GM23248 (cell line): ENCODE measurements at regions not wholly inside any gene's neighbourhood (a gene's known extent, or its start where the extent isn't known, plus 50 kb on each side); places are given as distances from the start of the nearest gene placed in this dataset.

Experiments used
- DNase-seq: peaks from one replicate; pipeline ENCODE4 v3.0.0-alpha.2; 2015
- H2AFZ ChIP-seq: fragments of 200-600 bp; sonication (generic); 2 replicates; pipeline ENCODE4 v1.6.1; 2016; ENCODE audit warnings: antibody characterized with exemption
- H3F3A ChIP-seq: fragments of 200-600 bp; sonication (generic); 2 replicates; pipeline ENCODE4 v1.6.1; 2016; ENCODE audit warnings: mild to moderate bottlenecking, antibody characterized with exemption, mixed run types; ENCODE audit not compliant: insufficient read depth
- H3K27ac ChIP-seq: fragments of 200-600 bp; sonication (generic); 2 replicates; pipeline ENCODE4 v1.5.1; 2016; ENCODE audit warnings: mild to moderate bottlenecking
- H3K27me3 ChIP-seq: fragments of 200-600 bp; sonication (generic); replicated peaks from 2 replicates; pipeline ENCODE4 v1.6.1; 2016; ENCODE audit warnings: mild to moderate bottlenecking; ENCODE audit not compliant: insufficient read depth
- H3K36me3 ChIP-seq: fragments of 200-600 bp; sonication (generic); 2 replicates; pipeline ENCODE4 v1.6.1; 2016; ENCODE audit warnings: low read depth, mild to moderate bottlenecking
- H3K4me1 ChIP-seq: fragments of 200-600 bp; sonication (generic); 2 replicates; pipeline ENCODE4 v1.6.1; 2016; ENCODE audit warnings: mild to moderate bottlenecking; ENCODE audit not compliant: insufficient read depth
- H3K4me2 ChIP-seq: fragments of 200-600 bp; sonication (generic); one replicate; pipeline ENCODE4 v1.6.1; 2016; ENCODE audit warnings: mild to moderate bottlenecking; ENCODE audit not compliant: unreplicated experiment
- H3K4me3 ChIP-seq: fragments of 200-600 bp; sonication (generic); 2 replicates; pipeline ENCODE4 v1.5.1; 2016; ENCODE audit warnings: mild to moderate bottlenecking
- H3K79me2 ChIP-seq: fragments of 200-600 bp; sonication (generic); 2 replicates; pipeline ENCODE4 v1.6.1; 2016; ENCODE audit warnings: mild to moderate bottlenecking; ENCODE audit not compliant: insufficient read depth
- H3K9ac ChIP-seq: fragments of 200-600 bp; sonication (generic); 2 replicates; pipeline ENCODE4 v1.6.1; 2016; ENCODE audit warnings: mild to moderate bottlenecking
- H3K9me2 ChIP-seq: fragments of 200-600 bp; sonication (generic); 2 replicates; pipeline ENCODE4 v1.6.1; 2016; ENCODE audit warnings: mixed run types, mild to moderate bottlenecking, moderate library complexity; ENCODE audit not compliant: insufficient read depth
- H3K9me3 ChIP-seq: fragments of 200-600 bp; sonication (generic); one replicate; pipeline ENCODE4 v1.6.1; 2017; ENCODE audit warnings: low read depth
- H4K20me1 ChIP-seq: fragments of 200-600 bp; sonication (generic); 2 replicates; pipeline ENCODE4 v1.6.0; 2016; ENCODE audit not compliant: insufficient read depth
- EZH2 ChIP-seq: fragments of 200-600 bp; sonication (generic); IDR thresholded peaks from 2 replicates; pipeline ENCODE4 v1.6.1; 2018; ENCODE audit warnings: antibody characterized with exemption, mild to moderate bottlenecking; ENCODE audit not compliant: insufficient read depth, poor library complexity, severe bottlenecking
- EZH2phosphoT487 ChIP-seq: fragments of 200-600 bp; sonication (generic); IDR thresholded peaks from 2 replicates; pipeline ENCODE4 v1.6.1; 2018; ENCODE audit warnings: antibody characterized with exemption, moderate library complexity, mild to moderate bottlenecking, low read depth; ENCODE audit not compliant: insufficient read depth
- WGBS, 2 experiments: methylation state at CpG; one replicate each; pipeline ENCODE4 v1.1.6; 2015 to 2017; ENCODE audit warnings: low lambda C conversion rate in 2 of 2, low coverage in 1 of 2; ENCODE audit errors: missing lambda C conversion rate in 2 of 2; 5-methylcytosine and 5-hydroxymethylcytosine counted together
- in situ Hi-C: fragments of 300-500 bp; cut with MboI; formaldehyde crosslinking; loops from 2 replicates; pipeline ENCODE4 v1.15.0; 2020

GRCh38 chr4:156197216-156197615 lies 243.6 kb upstream of the CTSO start:
- Histone ChIP-seq H3K9me3 (no peaks in the 10 kb centered on the region), H3F3A (no peaks in the 10 kb centered on the region), H3K9ac (no peak overlapping the region), H4K20me1 (no peaks in the 10 kb centered on the region), H3K27ac (no peak overlapping the region), H3K36me3 (no peaks in the 10 kb centered on the region), H3K4me3 (no peak overlapping the region), H3K79me2 (no peaks in the 10 kb centered on the region), H3K27me3 (no peaks in the 10 kb centered on the region), H3K4me2 (no peak overlapping the region), H3K4me1 (no peaks in the 10 kb centered on the region), H3K9me2 (no peaks in the 10 kb centered on the region), H2AFZ (no peak overlapping the region)
- in situ Hi-C loops: no loop called here
- TF ChIP-seq EZH2phosphoT487 (no peak), EZH2 (no peak)
- no peak for DNase-seq
- 80 to 84% methylated on average over 8 of the region's 8 CpGs for WGBS, 2 experiments

GRCh38 chr4:156196722-156197121 lies 243.1 kb upstream of the CTSO start:
- no peaks in the 10 kb centered on the region for H3K4me1 ChIP-seq
- H3K4me3 ChIP-seq: no peak overlapping the region
- H4K20me1 ChIP-seq: no peaks in the 10 kb centered on the region
- no peaks in the 10 kb centered on the region for H3K27me3 ChIP-seq
- no peaks in the 10 kb centered on the region for H3K9me3 ChIP-seq
- no peaks in the 10 kb centered on the region for H3K9me2 ChIP-seq
- no peak overlapping the region for H3K4me2 ChIP-seq
- no peak overlapping the region for H3K9ac ChIP-seq
- in situ Hi-C loops: no loop called here
- H3K36me3 ChIP-seq: no peaks in the 10 kb centered on the region
- H2AFZ ChIP-seq: no peak overlapping the region
- H3K27ac ChIP-seq: no peak overlapping the region
- WGBS, 2 experiments: 86 to 91% methylated on average over 7 of the region's 7 CpGs
- no peaks in the 10 kb centered on the region for H3F3A ChIP-seq
- H3K79me2 ChIP-seq: no peaks in the 10 kb centered on the region
- no peak for DNase-seq
- TF ChIP-seq EZH2phosphoT487 (no peak), EZH2 (no peak)

- in situ Hi-C loops: no loop called here
- DNase-seq: no peak
- Histone ChIP-seq H3K4me3 (no peak overlapping the region), H3K36me3 (no peaks in the 10 kb centered on the region), H3K27me3 (no peaks in the 10 kb centered on the region), H4K20me1 (no peaks in the 10 kb centered on the region), H3K27ac (no peak overlapping the region), H3K9ac (no peak overlapping the region), H3K9me2 (no peaks in the 10 kb centered on the region), H3F3A (no peaks in the 10 kb centered on the region), H3K4me2 (no peak overlapping the region), H3K79me2 (no peaks in the 10 kb centered on the region), H2AFZ (no peak overlapping the region), H3K4me1 (peaks cover 2% of the 10 kb centered on the region; the same call in 1 of the 2 replicates), H3K9me3 (no peaks in the 10 kb centered on the region)
- TF ChIP-seq EZH2phosphoT487 (no peak), EZH2 (no peak)
These were observed 242.2 kb upstream of the CTSO start for GRCh38 chr4:156195914-156196313.

GRCh38 chr4:156194896-156195295 lies 241.2 kb upstream of the CTSO start:
- Histone ChIP-seq H3K4me3 (no peak overlapping the region), H3K27me3 (no peaks in the 10 kb centered on the region), H3K9ac (no peak overlapping the region), H3K36me3 (no peaks in the 10 kb centered on the region), H3K27ac (no peak overlapping the region), H2AFZ (no peak overlapping the region), H4K20me1 (no peaks in the 10 kb centered on the region), H3K79me2 (no peaks in the 10 kb centered on the region), H3F3A (no peaks in the 10 kb centered on the region), H3K9me3 (no peaks in the 10 kb centered on the region), H3K4me2 (no peak overlapping the region), H3K4me1 (peaks cover 10% of the 10 kb centered on the region), H3K9me2 (no peaks in the 10 kb centered on the region)
- in situ Hi-C loops: no loop called here
- 91 to 95% methylated on average over 7 of the region's 7 CpGs for WGBS, 2 experiments
- TF ChIP-seq EZH2phosphoT487 (no peak), EZH2 (no peak)
- peak; percentile 46 for DNase-seq

- Histone ChIP-seq H3K9ac (no peak overlapping the region), H3K9me3 (no peaks in the 10 kb centered on the region), H3K4me3 (no peak overlapping the region), H3K27me3 (no peaks in the 10 kb centered on the region), H3K4me1 (peaks cover 10% of the 10 kb centered on the region), H4K20me1 (no peaks in the 10 kb centered on the region), H3K27ac (no peak overlapping the region), H3F3A (no peaks in the 10 kb centered on the region), H3K4me2 (no peak overlapping the region), H3K9me2 (no peaks in the 10 kb centered on the region), H3K79me2 (no peaks in the 10 kb centered on the region), H3K36me3 (no peaks in the 10 kb centered on the region), H2AFZ (no peak overlapping the region)
- WGBS, 2 experiments: 88 to 96% methylated on average over 3 of the region's 3 CpGs
- no peak for DNase-seq
- in situ Hi-C loops: no loop called here
- TF ChIP-seq EZH2: no peak
- no peak for TF ChIP-seq EZH2phosphoT487
These were observed 240.1 kb upstream of the CTSO start for GRCh38 chr4:156193800-156194199.
